Natural killer cell (primary cell): ENCODE measurements at regions not wholly inside any gene's neighbourhood (a gene's known extent, or its start where the extent isn't known, plus 50 kb on each side); places are given as distances from the start of the nearest gene placed in this dataset.

Source experiments
- ATAC-seq, 3 donors: fragments of 150-1000 bp in 2 of 3; fragments of 200-7000 bp in 1 of 3; cut with Tn5 transposase; 1 replicate in 1 of 3; 2 replicates in 2 of 3; pipeline ENCODE4 v1.10.0; 2021; ENCODE audit warnings: mild to moderate bottlenecking in 2 of 3, moderate library complexity in 2 of 3
- DNase-seq, 2 donors: peaks; one replicate each; pipeline versions ENCODE4 v3.0.0 to v3.0.0-alpha.2; 2013 to 2021; ENCODE audit warnings: mixed read lengths in 1 of 2
- H3K27ac ChIP-seq: one replicate; pipeline ENCODE4 v1.5.1; 2013; ENCODE audit warnings: mild to moderate bottlenecking, low read length
- H3K27me3 ChIP-seq: one replicate; pipeline ENCODE4 v1.6.1; 2013; ENCODE audit warnings: low read length; ENCODE audit not compliant: control insufficient read depth, insufficient read depth
- H3K36me3 ChIP-seq: one replicate; pipeline ENCODE4 v1.6.1; 2013; ENCODE audit warnings: low read length; ENCODE audit not compliant: control insufficient read depth, insufficient read depth
- H3K4me1 ChIP-seq: one replicate; pipeline ENCODE4 v1.6.1; 2013; ENCODE audit warnings: low read length; ENCODE audit not compliant: control insufficient read depth, insufficient read depth
- H3K4me3 ChIP-seq: one replicate; pipeline ENCODE4 v1.5.1; 2013; ENCODE audit warnings: low read length
- H3K9me3 ChIP-seq: one replicate; pipeline ENCODE4 v1.6.1; 2013; ENCODE audit warnings: low read length; ENCODE audit not compliant: control insufficient read depth, insufficient read depth
- H3K27ac Mint-ChIP-seq, 2 donors: one replicate each; pipeline ENCODE4 v1.8.0; 2022; ENCODE audit warnings: mild to moderate bottlenecking in 2 of 2, mixed read lengths in 2 of 2, moderate library complexity in 1 of 2
- H3K27me3 Mint-ChIP-seq, 2 donors: one replicate each; pipeline ENCODE4 v1.8.0; 2022; ENCODE audit warnings: low read depth in 2 of 2, mixed read lengths in 2 of 2
- H3K36me3 Mint-ChIP-seq: one replicate; pipeline ENCODE4 v1.8.0; 2022; ENCODE audit warnings: mixed read lengths
- H3K4me1 Mint-ChIP-seq, 2 donors: one replicate each; pipeline ENCODE4 v1.8.0; 2022; ENCODE audit warnings: mixed read lengths in 2 of 2
- H3K4me3 Mint-ChIP-seq: one replicate; pipeline ENCODE4 v1.8.0; 2022; ENCODE audit warnings: mild to moderate bottlenecking, moderate library complexity, mixed read lengths
- H3K9me3 Mint-ChIP-seq, 2 donors: one replicate each; pipeline ENCODE4 v1.8.0; 2022; ENCODE audit warnings: mixed read lengths in 2 of 2
- CTCF ChIP-seq: fragments of 200-600 bp; IDR thresholded peaks from one replicate; pipeline ENCODE4 v1.8.0; 2022; ENCODE audit warnings: antibody characterized with exemption
- WGBS: methylation state at CpG from one replicate; pipeline ENCODE4 v1.1.7; 2013; ENCODE audit warnings: missing lambda C conversion rate; ENCODE audit not compliant: insufficient coverage; 5-methylcytosine and 5-hydroxymethylcytosine counted together
- intact Hi-C: fragments of 100-400 bp; cut with micrococcal nuclease; formaldehyde crosslinking; loops from one replicate; pipeline ENCODE4 v1.14.2; 2022

GRCh38 chr9:121581786-121582600 lies 69.4 kb upstream of the DAB2IP start:
- H3K4me3 Mint-ChIP-seq, result no peak overlapping the region
- TF ChIP-seq CTCF, result no peak
- intact Hi-C loops, result no loop called here

GRCh38 chr9:121582641-121583040 lies 68.8 kb upstream of the DAB2IP start:
- TF ChIP-seq CTCF, result no peak
- no peaks in the 10 kb centered on the region for H3K9me3 ChIP-seq
- no peak overlapping the region for H3K4me3 ChIP-seq
- H3K36me3 Mint-ChIP-seq, result no peaks in the 10 kb centered on the region
- no peaks in the 10 kb centered on the region for H3K4me1 ChIP-seq
- ATAC-seq (no peak), DNase-seq (no peak)
- H3K9me3 Mint-ChIP-seq, result no peaks in the 10 kb centered on the region
- H3K27me3 ChIP-seq, result no peaks in the 10 kb centered on the region
- no peaks in the 10 kb centered on the region for H3K36me3 ChIP-seq
- H3K27me3 Mint-ChIP-seq, result peaks cover 23 to 27% of the 10 kb centered on the region in 2 donors
- no peak overlapping the region for H3K4me3 Mint-ChIP-seq
- intact Hi-C loops, result no loop called here
- H3K4me1 Mint-ChIP-seq, result peaks cover 0 to 5% of the 10 kb centered on the region in 2 donors
- no peak overlapping the region for H3K27ac Mint-ChIP-seq
- 71% methylated on average over 7 of the region's 7 CpGs for WGBS
- H3K27ac ChIP-seq, result no peak overlapping the region

More at GRCh38 chr9:121581786-121582600, 69.4 kb upstream of the DAB2IP start:
- no peaks in the 10 kb centered on the region for H3K36me3 Mint-ChIP-seq
- H3K27me3 Mint-ChIP-seq, result peaks cover 19 to 20% of the 10 kb centered on the region in 2 donors
- ATAC-seq (no peak), DNase-seq (no peak)
- Histone ChIP-seq H3K27ac (no peak overlapping the region), H3K9me3 (no peaks in the 10 kb centered on the region), H3K4me1 (no peaks in the 10 kb centered on the region), H3K4me3 (no peak overlapping the region), H3K27me3 (no peaks in the 10 kb centered on the region), H3K36me3 (no peaks in the 10 kb centered on the region)
- peaks cover 0 to 5% of the 10 kb centered on the region in 2 donors for H3K4me1 Mint-ChIP-seq
- no peaks in the 10 kb centered on the region for H3K9me3 Mint-ChIP-seq
- WGBS, result 66% methylated on average over 13 of the region's 19 CpGs
- no peak overlapping the region for H3K27ac Mint-ChIP-seq

GRCh38 chr9:121584421-121584820 lies 67.0 kb upstream of the DAB2IP start:
- H3K4me3 Mint-ChIP-seq, result no peak overlapping the region
- H3K4me1 Mint-ChIP-seq, result peaks cover 0 to 5% of the 10 kb centered on the region in 2 donors
- no peaks in the 10 kb centered on the region for H3K36me3 Mint-ChIP-seq
- ATAC-seq (no peak), DNase-seq (no peak)
- Histone ChIP-seq H3K36me3 (no peaks in the 10 kb centered on the region), H3K9me3 (no peaks in the 10 kb centered on the region), H3K27ac (no peak overlapping the region), H3K4me1 (no peaks in the 10 kb centered on the region), H3K4me3 (no peak overlapping the region), H3K27me3 (no peaks in the 10 kb centered on the region)
- intact Hi-C loops, result no loop called here
- no peak for TF ChIP-seq CTCF
- H3K9me3 Mint-ChIP-seq, result no peaks in the 10 kb centered on the region
- 84% methylated on average over 4 of the region's 4 CpGs for WGBS
- peaks cover 34 to 39% of the 10 kb centered on the region in 2 donors for H3K27me3 Mint-ChIP-seq
- no peak overlapping the region for H3K27ac Mint-ChIP-seq

GRCh38 chr9:121587863-121588262 lies 63.6 kb upstream of the DAB2IP start:
- Mint-ChIP-seq H3K27me3 (peaks cover 29 to 47% of the 10 kb centered on the region in 2 donors), H3K9me3 (no peaks in the 10 kb centered on the region), H3K36me3 (no peaks in the 10 kb centered on the region), H3K4me1 (no peaks in the 10 kb centered on the region), H3K27ac (no peak overlapping the region), H3K4me3 (no peak overlapping the region)
- H3K4me3 ChIP-seq, result no peak overlapping the region
- no peak for TF ChIP-seq CTCF
- H3K27me3 ChIP-seq, result peaks cover 3% of the 10 kb centered on the region
- no peaks in the 10 kb centered on the region for H3K4me1 ChIP-seq
- WGBS, result 80% methylated on average over 4 of the region's 4 CpGs
- intact Hi-C loops, result no loop called here
- DNase-seq, result no peak
- ATAC-seq, result no peak
- no peaks in the 10 kb centered on the region for H3K36me3 ChIP-seq
- no peak overlapping the region for H3K27ac ChIP-seq
- no peaks in the 10 kb centered on the region for H3K9me3 ChIP-seq
